Left forelimb (tissue), 1 donor: ENCODE measurements at regions not wholly inside any gene's neighbourhood (a gene's known extent, or its start where the extent isn't known, plus 50 kb on each side); places are given as distances from the start of the nearest gene placed in this dataset.

Source experiments
- DNase-seq: peaks from one replicate; pipeline ENCODE4 v3.0.0-alpha.2; 2018; ENCODE audit warnings: low spot score

GRCh38 chr10:130429809-130430208 is 293.6 kb downstream of the GLRX3 start:
- DNase-seq = no peak

- DNase-seq = no peak
Observed at GRCh38 chr10:130430291-130430690, 294.1 kb downstream of the GLRX3 start.

- DNase-seq = no peak
Observed at GRCh38 chr10:130430852-130431704, 294.9 kb downstream of the GLRX3 start.

DNA sequence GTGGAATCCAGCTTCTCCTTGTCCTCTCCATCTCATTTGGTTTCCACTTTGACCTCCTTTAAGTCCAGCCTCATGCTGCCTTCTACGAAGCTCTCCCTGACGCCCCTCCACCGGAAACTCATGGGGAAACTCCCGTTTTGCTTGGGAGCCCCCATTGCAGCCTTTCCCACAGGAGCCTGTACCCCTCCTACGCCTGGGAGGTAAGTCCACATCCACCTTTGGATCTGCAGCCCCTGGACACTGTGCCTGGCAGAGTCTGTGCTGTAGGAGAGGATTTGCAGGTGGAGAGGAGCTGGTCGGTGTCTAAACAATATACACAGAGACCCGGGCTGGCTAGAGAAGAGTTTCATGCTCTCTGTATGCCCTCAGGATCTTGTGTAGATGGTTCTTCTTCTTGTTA is 296.1 kb downstream of the GLRX3 start:
- no peak for DNase-seq

DNA sequence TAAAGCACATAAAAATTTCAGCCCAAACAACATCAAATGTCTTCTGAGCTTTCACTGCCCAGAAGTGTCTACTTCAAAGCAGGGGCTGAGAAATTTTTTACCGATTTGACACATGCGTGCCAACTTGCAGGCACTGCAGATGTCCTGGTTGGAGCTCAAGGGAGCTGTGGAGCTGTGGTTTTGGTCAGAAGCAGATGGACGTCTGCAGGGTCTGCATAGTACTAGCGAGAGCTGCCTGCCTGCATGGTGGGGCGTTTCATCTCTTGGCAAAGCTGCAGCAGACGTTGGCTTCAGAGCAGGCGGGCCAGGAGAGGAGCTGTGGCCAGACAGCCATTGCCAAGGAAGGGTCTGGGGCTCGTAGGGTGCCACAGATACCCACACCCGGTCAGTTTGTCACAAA is 296.7 kb downstream of the GLRX3 start:
- DNase-seq = no peak

- no peak for DNase-seq
Observed at GRCh38 chr10:130434446-130435385, 298.5 kb downstream of the GLRX3 start.

DNA sequence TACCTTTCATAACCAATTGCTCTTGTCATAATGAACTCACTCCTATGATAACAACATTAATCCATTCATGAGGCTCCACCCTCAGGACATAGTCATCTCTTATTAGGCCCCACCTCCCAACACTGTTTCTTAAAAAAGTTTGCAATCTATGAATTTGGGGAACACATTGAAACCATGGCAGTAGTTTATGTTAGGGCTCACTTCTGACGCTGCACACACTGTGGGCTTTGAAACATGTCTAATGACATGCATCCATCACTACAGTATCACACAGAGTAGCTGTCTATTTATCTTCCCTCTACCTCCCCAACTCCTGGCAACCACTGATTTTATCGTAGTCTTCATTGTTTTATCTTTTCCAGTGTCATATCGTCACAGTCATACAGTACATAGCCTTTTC is 299.8 kb downstream of the GLRX3 start:
- DNase-seq = no peak

DNA sequence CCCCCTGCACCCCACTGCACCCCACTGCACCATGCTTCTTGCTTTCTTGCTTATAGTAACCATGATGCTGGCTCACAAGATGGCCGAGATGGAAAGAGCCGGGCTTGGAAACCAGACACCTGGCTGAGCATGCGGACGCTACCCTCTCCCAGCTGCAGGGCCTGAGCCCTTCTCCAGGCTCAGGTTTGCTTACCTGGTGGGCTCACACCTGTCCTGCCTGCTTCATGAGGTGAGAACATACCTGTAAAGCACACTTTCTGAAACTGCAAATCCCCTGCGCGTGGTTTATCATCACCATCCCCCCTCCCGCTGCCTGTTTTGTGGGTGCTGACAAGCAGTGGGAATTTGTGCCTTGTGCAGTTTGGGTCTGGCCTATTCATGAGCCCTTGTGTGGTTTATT is 302.7 kb downstream of the GLRX3 start:
- no peak for DNase-seq

DNA sequence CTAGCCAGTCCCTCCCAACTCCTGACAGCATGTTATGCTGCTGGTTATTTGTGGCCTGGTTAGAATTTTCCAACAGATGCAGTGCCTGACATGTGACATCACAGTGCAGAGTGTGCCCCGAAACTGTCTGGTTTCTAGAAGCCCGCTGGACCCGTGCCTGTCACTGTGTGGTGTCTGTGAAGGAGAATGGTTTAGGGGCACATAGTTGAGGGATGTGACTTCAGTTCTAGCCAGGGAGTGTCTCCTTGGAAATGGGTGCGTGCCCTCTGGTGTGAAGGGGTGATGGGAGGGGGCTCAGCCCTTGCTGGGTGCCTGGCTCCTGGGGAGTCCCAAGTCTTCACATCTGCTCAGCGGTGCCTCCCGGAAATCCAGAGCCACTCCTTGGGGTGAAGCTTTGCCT is 303.6 kb downstream of the GLRX3 start:
- DNase-seq = no peak

DNA sequence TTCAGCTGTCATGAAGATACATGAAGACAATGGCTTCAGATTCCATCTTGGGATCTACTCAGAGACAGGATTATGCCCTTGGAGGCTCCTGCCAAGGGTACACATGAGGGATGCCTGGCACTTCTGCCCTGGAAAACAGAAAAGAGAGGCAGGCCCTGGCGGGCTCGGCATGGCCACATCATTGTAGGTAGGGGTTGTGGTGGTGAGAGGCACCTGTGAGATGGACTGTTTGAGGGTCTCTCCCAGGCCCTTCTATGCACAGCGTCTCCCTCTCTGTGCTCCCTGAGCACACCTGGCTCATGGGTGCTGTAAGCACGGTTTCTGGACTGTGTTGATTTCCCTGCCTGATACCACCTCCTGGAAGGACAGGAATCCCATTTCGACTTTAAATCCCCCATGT is 304.3 kb downstream of the GLRX3 start:
- DNase-seq = no peak

- DNase-seq = no peak
Observed at GRCh38 chr10:130440971-130441370, 304.8 kb downstream of the GLRX3 start.

- no peak for DNase-seq
Observed at GRCh38 chr10:130443066-130443465, 306.9 kb downstream of the GLRX3 start.

- DNase-seq = no peak
Observed at GRCh38 chr10:130453036-130453720, 317.0 kb downstream of the GLRX3 start.

DNA sequence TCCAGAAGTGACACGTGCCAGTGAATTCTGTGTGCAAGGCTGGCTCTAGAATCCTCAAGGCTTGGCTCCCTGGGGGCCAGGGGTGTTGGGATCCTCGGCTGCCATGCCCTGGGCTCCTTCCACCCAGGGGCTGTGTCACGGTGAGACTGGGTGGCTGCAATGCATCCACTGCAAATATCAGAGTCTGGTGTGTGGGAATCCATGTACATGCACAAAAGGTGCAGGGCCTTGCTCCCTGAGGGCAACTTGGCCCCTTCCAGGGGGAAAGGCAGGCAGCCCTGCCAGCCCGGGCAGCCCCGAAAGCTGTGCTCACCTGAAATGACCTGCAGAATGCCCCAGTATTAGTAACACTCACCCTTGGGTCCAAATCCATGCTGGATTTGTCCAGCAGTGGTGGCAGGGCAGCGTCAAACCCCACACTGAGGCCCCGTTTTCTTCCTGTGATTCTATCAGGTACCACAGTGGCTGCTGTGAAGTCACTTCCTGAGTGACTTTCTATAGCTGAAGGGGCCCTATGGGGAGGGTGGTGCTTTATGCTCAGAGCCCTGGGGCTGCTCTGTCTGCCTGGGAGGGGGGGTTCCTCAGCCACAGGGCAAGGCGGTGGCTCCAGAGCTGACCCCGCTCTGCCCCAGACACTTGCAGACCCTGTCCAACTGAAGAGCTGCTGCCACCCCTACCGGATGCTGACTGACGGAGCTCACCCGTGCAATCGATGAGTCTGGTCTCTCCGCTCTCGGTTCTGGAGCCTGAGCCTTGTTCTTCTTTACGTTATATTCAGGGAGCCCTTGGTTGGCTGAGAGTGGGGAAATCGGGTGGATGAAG is 317.7 kb downstream of the GLRX3 start:
- DNase-seq = no peak

- DNase-seq = no peak
Observed at GRCh38 chr10:130454543-130455000, 318.4 kb downstream of the GLRX3 start.

DNA sequence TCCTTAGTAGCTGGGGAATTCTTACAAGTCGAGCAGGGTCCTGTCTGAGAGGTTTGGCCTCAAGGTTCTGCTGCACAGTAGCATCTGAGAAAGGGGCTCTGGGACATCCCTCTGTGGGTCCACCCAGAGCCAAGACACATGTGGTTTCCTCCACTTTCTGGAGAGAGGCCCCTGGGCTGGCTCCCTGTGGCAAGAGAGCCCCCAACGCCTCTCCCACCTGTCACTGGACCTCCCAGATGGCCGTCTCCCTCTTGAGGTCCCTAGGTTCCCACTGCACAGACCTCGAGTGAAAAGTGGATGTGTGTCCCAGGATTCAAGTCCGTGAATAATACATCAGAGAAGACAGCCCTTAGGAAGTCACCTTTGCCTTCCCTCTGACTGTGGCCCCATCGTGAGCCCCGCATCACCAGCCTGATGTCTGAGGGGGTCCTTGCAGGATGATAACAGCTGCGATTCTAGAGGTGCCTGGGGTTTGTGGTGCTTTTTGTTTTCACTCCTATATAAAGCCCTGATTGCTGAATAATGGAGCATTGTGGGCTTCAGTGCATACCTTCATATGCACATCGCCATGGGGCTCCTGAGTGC is 319.0 kb downstream of the GLRX3 start:
- DNase-seq = no peak

DNA sequence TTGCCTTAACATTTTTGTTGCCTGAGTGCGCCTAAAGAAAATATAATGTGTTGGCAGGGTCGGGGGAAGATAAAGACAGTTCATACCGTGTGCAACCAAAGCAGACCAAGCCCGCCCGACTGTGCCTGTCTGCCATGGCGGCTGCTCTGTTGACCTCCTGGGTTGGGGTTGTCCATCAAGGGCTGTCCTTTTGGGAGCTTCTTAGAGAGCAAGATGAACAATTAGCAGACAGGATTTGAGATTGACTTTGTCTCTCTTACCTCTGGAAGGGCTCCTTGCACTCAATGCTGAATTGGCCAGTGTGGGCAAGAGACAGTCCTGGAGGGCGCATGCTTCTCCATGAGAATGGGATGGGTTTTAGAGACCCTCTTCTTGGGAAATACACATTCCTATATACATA is 319.6 kb downstream of the GLRX3 start:
- no peak for DNase-seq

DNA sequence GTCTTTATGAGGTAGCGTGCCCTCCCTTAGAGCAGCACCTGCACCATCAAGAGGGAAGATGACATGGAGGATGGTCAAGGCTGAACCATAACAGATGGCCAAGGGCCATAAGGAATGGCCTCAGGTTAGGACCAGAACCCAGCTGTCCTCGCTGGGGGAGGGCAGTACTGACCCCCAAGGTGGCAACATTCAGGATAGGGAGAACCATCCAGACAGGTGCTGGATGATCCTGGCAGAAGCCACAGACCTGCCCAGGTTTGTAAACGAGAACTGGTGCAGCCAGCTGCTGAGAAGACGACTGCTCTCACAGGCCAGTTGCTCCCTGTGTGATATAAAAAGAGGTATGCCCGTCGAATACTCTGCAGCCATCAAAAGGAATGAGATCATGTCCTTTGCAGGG is 320.4 kb downstream of the GLRX3 start:
- DNase-seq = no peak

- DNase-seq = peak; percentile 26
Observed at GRCh38 chr10:130458509-130458908, 322.3 kb downstream of the GLRX3 start.

DNA sequence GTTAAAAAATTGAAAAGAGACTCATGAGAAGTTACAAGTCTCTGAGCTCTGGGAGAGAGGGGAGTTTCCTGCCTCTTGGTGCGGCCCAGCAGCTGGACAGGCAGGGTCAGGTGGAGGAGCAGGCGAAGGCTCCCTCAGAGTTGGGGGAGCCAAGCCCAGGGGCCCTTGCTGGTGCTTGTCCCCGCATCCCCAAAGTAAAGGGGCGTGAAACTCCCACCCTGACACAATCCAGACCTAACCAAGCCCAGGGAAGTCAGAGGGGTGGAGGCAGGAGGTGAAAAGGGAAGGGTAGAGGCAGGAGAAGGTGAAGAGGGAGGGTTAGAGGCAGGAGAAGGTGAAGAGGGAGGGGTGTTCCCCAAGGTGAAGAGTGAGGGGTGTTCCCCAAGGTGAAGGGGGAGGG is 322.8 kb downstream of the GLRX3 start:
- peak; percentile 30 for DNase-seq

- DNase-seq = peak; percentile 53
Observed at GRCh38 chr10:130459851-130460490, 323.8 kb downstream of the GLRX3 start.
